Pancreas (tissue), 10 donors: ENCODE measurements at regions not wholly inside any gene's neighbourhood (a gene's known extent, or its start where the extent isn't known, plus 50 kb on each side); places are given as distances from the start of the nearest gene placed in this dataset.

ENCODE experiments used
- ATAC-seq, 4 donors: fragments of 200-7000 bp; cut with Tn5 transposase; one replicate each; pipeline versions ENCODE4 v1.8.0 to v1.9.1; 2020; ENCODE audit warnings: mild to moderate bottlenecking in 4 of 4, moderate library complexity in 4 of 4
- DNase-seq, 6 donors: peaks; one replicate each; pipeline ENCODE4 v3.0.0-alpha.2; 2020
- FAIRE-seq: peaks from 2 replicates; lab custom pipeline; 2012; peaks lifted over from hg19 to GRCh38; lab: Jason Lieb, UNC
- H3K27ac ChIP-seq, 4 donors: fragments of 200-600 bp; sonication (generic); 1 replicate in 3 of 4; 2 replicates in 1 of 4; pipeline versions ENCODE4 v1.5.0 to v1.8.0; 2020
- H3K27me3 ChIP-seq, 4 donors: fragments of 200-600 bp; one replicate each; pipeline ENCODE4 v1.8.0; 2021
- H3K36me3 ChIP-seq, 3 donors: fragments of 200-600 bp; sonication (generic) in 1 of 3; one replicate each; pipeline versions ENCODE4 v1.5.0 to v1.8.0; 2020 to 2021
- H3K4me1 ChIP-seq, 3 donors: fragments of 200-600 bp; one replicate each; pipeline ENCODE4 v1.8.0; 2021
- H3K4me3 ChIP-seq, 4 donors: fragments of 200-600 bp; sonication (generic) in 2 of 4; one replicate each; pipeline versions ENCODE4 v1.5.0 to v1.8.0; 2020 to 2021
- H3K9me3 ChIP-seq, 4 donors: fragments of 200-600 bp; one replicate each; pipeline ENCODE4 v1.8.0; 2021
- CTCF ChIP-seq, 4 donors: fragments of 200-600 bp; sonication (generic) in 3 of 4; IDR thresholded peaks; one replicate each; pipeline versions ENCODE4 v1.5.0 to v1.8.0; 2021; ENCODE audit warnings: antibody characterized with exemption in 4 of 4
- WGBS, 2 donors: extraction: QIAGEN DNeasy Blood & Tissue Kit; methylation state at CpG; one replicate each; pipeline ENCODE4 v1.1.7; 2013; 5-methylcytosine and 5-hydroxymethylcytosine counted together
- intact Hi-C, 3 donors: fragments of 100-400 bp; cut with DNase I; formaldehyde crosslinking; loops; one replicate each; pipeline versions ENCODE4 v1.11.1 to v1.14.2; 2022
- donor health status: healthy with polysubstance abuse.
- donor health status: DM: no; HTN: no; CAD: no; lungs with moderate emphysema.
- donor health status: DM: no; HTN: no; CAD: no.
- donor health status: control.
- donor health status: control.
- donor health status: Bipolar disorder and iron deficiency.
- donor health status: DM: yes; HTN: yes; CAD: no.
- donor health status: DM: no; HTN: no; CAD: no.
- donor health status: DM: no; HTN: no; CAD: no.
- donor health status: DM: yes; HTN: yes; CAD: no.

- no peaks in the 10 kb centered on the region for H3K36me3 ChIP-seq
- no peaks in the 10 kb centered on the region for H3K4me1 ChIP-seq
- no peak for ATAC-seq
- DNase-seq: no peak
- no peaks in the 10 kb centered on the region for H3K27me3 ChIP-seq
- no peak for FAIRE-seq
- 60 to 75% methylated on average over 1 of the region's 1 CpG for WGBS, 2 donors
- no peak overlapping the region for H3K4me3 ChIP-seq
- H3K27ac ChIP-seq: no peak overlapping the region
- intact Hi-C loops: no loop called here
- TF ChIP-seq CTCF (IDR thresholded peaks at IDR 0.05): no peak
- H3K9me3 ChIP-seq: no peaks in the 10 kb centered on the region
These were observed 102.8 kb upstream of the KLHL14 start for GRCh38 chr18:32875625-32876024.

GRCh38 chr18:32871786-32872185, 99.0 kb upstream of the KLHL14 start:
- TF ChIP-seq CTCF (IDR thresholded peaks at IDR 0.05): no peak
- 60 to 67% methylated on average over 4 of the region's 4 CpGs for WGBS, 2 donors
- Histone ChIP-seq H3K27ac (no peak overlapping the region), H3K27me3 (no peaks in the 10 kb centered on the region), H3K4me3 (no peak overlapping the region), H3K4me1 (no peaks in the 10 kb centered on the region), H3K36me3 (no peaks in the 10 kb centered on the region), H3K9me3 (no peaks in the 10 kb centered on the region)
- ATAC-seq: no peak
- no peak for FAIRE-seq
- no peak for DNase-seq
- intact Hi-C loops: no loop called here

GRCh38 chr18:32870611-32871010, 97.8 kb upstream of the KLHL14 start:
- intact Hi-C loops: no loop called here
- H3K4me1 ChIP-seq: no peaks in the 10 kb centered on the region
- H3K27ac ChIP-seq: no peak overlapping the region
- H3K9me3 ChIP-seq: no peaks in the 10 kb centered on the region
- ATAC-seq (no peak), FAIRE-seq (no peak), DNase-seq (no peak)
- no peaks in the 10 kb centered on the region for H3K36me3 ChIP-seq
- no peaks in the 10 kb centered on the region for H3K27me3 ChIP-seq
- no peak for TF ChIP-seq CTCF (IDR thresholded peaks at IDR 0.05)
- H3K4me3 ChIP-seq: no peak overlapping the region
- 50 to 66% methylated on average over 2 of the region's 2 CpGs for WGBS, 2 donors

GRCh38 chr18:32868406-32868805, 95.6 kb upstream of the KLHL14 start:
- Histone ChIP-seq H3K4me1 (no peaks in the 10 kb centered on the region), H3K27ac (no peak overlapping the region), H3K4me3 (no peak overlapping the region), H3K9me3 (no peaks in the 10 kb centered on the region), H3K36me3 (no peaks in the 10 kb centered on the region), H3K27me3 (no peaks in the 10 kb centered on the region)
- DNase-seq (no peak), FAIRE-seq (no peak), ATAC-seq (no peak)
- 40 to 53% methylated on average over 7 of the region's 7 CpGs for WGBS, 2 donors
- TF ChIP-seq CTCF (IDR thresholded peaks at IDR 0.05): no peak
- intact Hi-C loops: no loop called here

GRCh38 chr18:32867936-32868335, 95.1 kb upstream of the KLHL14 start:
- ATAC-seq: no peak
- intact Hi-C loops: no loop called here
- WGBS, 2 donors: 35 to 42% methylated on average over 10 of the region's 10 CpGs
- Histone ChIP-seq H3K36me3 (no peaks in the 10 kb centered on the region), H3K27ac (no peak overlapping the region), H3K27me3 (no peaks in the 10 kb centered on the region), H3K4me1 (no peaks in the 10 kb centered on the region), H3K4me3 (no peak overlapping the region), H3K9me3 (no peaks in the 10 kb centered on the region)
- no peak for TF ChIP-seq CTCF (IDR thresholded peaks at IDR 0.05)
- no peak for DNase-seq
- FAIRE-seq: no peak
